GM19324 (cell line): ENCODE measurements at regions not wholly inside any gene's neighbourhood (a gene's known extent, or its start where the extent isn't known, plus 50 kb on each side); places are given as distances from the start of the nearest gene placed in this dataset.
A peak's percentile ranks its signal among the peaks of the same experiment; 100 is the strongest.
"Not testable (repeated sequence)": the region's sequence is repeated elsewhere in the genome, so short reads cannot be mapped to it uniquely, and the experiment has no call there.

Experiments
- ATAC-seq: cut with Tn5 transposase; IDR thresholded peaks from one replicate; pipeline ENCODE4 v1.9.1; 2021; ENCODE audit warnings: mild to moderate bottlenecking, moderate library complexity; ENCODE audit not compliant: unreplicated experiment, low FRiP score

- ATAC-seq = no peak
These were observed 54.6 kb downstream of the DKK1 start for GRCh38 chr10:52368725-52369124.

- not testable (repeated sequence) for ATAC-seq
These were observed 60.1 kb downstream of the DKK1 start for GRCh38 chr10:52374207-52374606.

- ATAC-seq = no peak
These were observed 62.7 kb downstream of the DKK1 start for GRCh38 chr10:52376694-52377354.

GRCh38 chr10:52378124-52378523 is 64.0 kb downstream of the DKK1 start:
- ATAC-seq = no peak

GRCh38 chr10:52379287-52379686 is 65.2 kb downstream of the DKK1 start:
- no peak for ATAC-seq

GRCh38 chr10:52383088-52383487 is 69.0 kb downstream of the DKK1 start:
- ATAC-seq = no peak

GRCh38 chr10:52387744-52388143 is 73.7 kb downstream of the DKK1 start:
- ATAC-seq = no peak

GRCh38 chr10:52390388-52390787 is 76.3 kb downstream of the DKK1 start:
- no peak for ATAC-seq

GRCh38 chr10:52391927-52392602 is 78.0 kb downstream of the DKK1 start:
- no peak for ATAC-seq

GRCh38 chr10:52394246-52394645 is 80.2 kb downstream of the DKK1 start:
- no peak for ATAC-seq

- no peak for ATAC-seq
These were observed 86.5 kb downstream of the DKK1 start for GRCh38 chr10:52400562-52400961.

- ATAC-seq = not testable (repeated sequence)
These were observed 89.7 kb downstream of the DKK1 start for GRCh38 chr10:52403801-52404200.

GRCh38 chr10:52409195-52409594 is 95.1 kb downstream of the DKK1 start:
- no peak for ATAC-seq

- no peak for ATAC-seq
These were observed 95.8 kb downstream of the DKK1 start for GRCh38 chr10:52409928-52410327.

GRCh38 chr10:52410916-52411315 is 96.8 kb downstream of the DKK1 start:
- ATAC-seq = no peak

GRCh38 chr10:52419281-52419680 is 105.2 kb downstream of the DKK1 start:
- ATAC-seq = no peak

- ATAC-seq = no peak
These were observed 106.6 kb downstream of the DKK1 start for GRCh38 chr10:52420656-52421055.

GRCh38 chr10:52423369-52423768 is 109.3 kb downstream of the DKK1 start:
- ATAC-seq = no peak

GRCh38 chr10:52424341-52424740 is 110.3 kb downstream of the DKK1 start:
- no peak for ATAC-seq

GRCh38 chr10:52434734-52435133 is 120.7 kb downstream of the DKK1 start:
- no peak for ATAC-seq

- ATAC-seq = no peak
These were observed 122.6 kb downstream of the DKK1 start for GRCh38 chr10:52436664-52437063.

GRCh38 chr10:52437205-52437646 is 123.1 kb downstream of the DKK1 start:
- peak; percentile 89 for ATAC-seq
